VCaP (cell line): ENCODE measurements at regions not wholly inside any gene's neighbourhood (a gene's known extent, or its start where the extent isn't known, plus 50 kb on each side); places are given as distances from the start of the nearest gene placed in this dataset.

Experiments
- H3K27ac ChIP-seq: fragments of 450-650 bp; 2 replicates; pipeline ENCODE4 v1.5.1; 2017
- TF ChIP-seq, protein P1 (sequence below): fragments of 450-650 bp; conservative IDR thresholded peaks from 2 replicates; pipeline ENCODE4 v1.5.1; 2017; ENCODE audit warnings: mild to moderate bottlenecking, moderate library complexity

DNA sequence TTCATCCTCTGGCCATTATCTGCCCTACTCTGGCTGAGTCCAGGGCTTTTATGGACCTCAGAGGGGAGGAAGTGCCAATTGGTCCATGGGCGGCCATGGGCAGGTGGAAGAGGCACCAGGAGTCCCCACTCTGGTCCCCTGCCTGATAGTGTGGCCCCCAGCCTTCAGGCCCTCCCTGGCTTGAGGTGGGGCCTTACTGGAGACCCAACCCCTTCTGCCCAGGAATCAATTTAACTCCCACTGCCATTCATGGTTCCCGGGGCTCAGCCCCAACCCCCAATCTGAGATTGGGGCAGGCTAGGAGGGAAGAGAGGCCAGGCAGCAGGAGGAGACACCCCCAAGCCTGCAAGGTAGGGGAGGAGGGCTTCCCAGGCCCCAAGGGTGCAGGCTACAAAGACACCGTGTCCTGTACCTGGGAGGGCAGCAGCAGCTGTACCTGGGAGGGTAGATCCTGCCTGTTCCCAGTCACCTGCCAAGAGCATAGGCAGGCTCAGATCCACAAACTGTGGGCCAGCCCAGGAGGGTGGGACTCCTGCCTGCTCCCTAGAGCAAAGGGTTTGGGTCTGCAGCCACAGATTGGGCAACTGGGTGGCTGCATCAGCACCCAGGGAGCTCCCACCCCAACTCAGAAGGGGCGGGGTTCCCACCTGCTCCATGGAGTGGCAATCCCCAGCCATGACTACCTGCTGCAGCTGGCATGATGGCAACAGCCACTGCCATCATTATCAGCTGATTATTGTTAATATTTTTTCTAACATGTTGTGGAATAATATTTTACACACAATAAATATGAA is 1044.1 kb upstream of the B3GALT2 start:
- no peak overlapping the region for H3K27ac ChIP-seq
- TF ChIP-seq, protein P1, sequence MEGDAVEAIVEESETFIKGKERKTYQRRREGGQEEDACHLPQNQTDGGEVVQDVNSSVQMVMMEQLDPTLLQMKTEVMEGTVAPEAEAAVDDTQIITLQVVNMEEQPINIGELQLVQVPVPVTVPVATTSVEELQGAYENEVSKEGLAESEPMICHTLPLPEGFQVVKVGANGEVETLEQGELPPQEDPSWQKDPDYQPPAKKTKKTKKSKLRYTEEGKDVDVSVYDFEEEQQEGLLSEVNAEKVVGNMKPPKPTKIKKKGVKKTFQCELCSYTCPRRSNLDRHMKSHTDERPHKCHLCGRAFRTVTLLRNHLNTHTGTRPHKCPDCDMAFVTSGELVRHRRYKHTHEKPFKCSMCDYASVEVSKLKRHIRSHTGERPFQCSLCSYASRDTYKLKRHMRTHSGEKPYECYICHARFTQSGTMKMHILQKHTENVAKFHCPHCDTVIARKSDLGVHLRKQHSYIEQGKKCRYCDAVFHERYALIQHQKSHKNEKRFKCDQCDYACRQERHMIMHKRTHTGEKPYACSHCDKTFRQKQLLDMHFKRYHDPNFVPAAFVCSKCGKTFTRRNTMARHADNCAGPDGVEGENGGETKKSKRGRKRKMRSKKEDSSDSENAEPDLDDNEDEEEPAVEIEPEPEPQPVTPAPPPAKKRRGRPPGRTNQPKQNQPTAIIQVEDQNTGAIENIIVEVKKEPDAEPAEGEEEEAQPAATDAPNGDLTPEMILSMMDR: no peak

GRCh38 chr1:194228427-194228826 is 1042.0 kb upstream of the B3GALT2 start:
- no peak overlapping the region for H3K27ac ChIP-seq
- TF ChIP-seq, protein P1: no peak

GRCh38 chr1:194227161-194227560 is 1040.7 kb upstream of the B3GALT2 start:
- no peak overlapping the region for H3K27ac ChIP-seq
- TF ChIP-seq, protein P1: no peak

GRCh38 chr1:194225821-194226220 is 1039.4 kb upstream of the B3GALT2 start:
- H3K27ac ChIP-seq: no peak overlapping the region
- TF ChIP-seq, protein P1: no peak

DNA sequence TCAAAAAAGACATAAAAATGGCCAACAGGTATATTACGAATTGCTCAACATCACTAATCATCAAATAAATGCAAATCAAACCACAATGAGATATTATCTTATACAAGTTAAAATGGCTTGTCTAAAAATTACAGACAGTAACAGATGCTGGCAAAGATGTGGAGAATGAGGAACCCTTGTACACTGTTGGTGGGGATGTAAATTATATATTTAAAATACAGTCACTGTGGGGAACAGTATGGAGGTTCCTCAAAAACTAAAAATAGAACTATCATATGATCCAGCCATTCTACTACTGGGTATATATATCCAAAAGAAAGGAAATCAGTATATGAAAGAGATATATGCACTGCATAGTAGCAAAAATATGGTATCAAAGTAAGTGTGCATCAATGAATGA is 1037.2 kb upstream of the B3GALT2 start:
- TF ChIP-seq, protein P1: no peak
- no peak overlapping the region for H3K27ac ChIP-seq

DNA sequence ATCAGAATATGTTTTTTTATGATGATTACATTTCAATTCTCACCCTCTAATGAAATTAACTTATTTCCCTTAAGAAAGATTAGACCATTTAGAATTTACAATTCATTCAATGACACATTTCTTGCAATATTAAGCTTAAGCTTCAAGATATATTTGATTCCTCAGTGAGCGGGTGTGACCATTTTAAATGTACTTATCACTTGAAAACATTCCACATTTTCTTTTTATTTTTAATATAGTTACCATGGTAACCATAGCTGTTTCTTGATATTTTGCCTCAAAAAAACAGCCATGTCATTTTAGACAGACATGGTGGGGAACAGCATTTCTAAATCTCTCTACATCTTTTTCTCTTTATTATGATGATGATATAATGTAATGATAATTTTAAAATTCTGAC is 1029.0 kb upstream of the B3GALT2 start:
- TF ChIP-seq, protein P1: no peak
- H3K27ac ChIP-seq: no peak overlapping the region

DNA sequence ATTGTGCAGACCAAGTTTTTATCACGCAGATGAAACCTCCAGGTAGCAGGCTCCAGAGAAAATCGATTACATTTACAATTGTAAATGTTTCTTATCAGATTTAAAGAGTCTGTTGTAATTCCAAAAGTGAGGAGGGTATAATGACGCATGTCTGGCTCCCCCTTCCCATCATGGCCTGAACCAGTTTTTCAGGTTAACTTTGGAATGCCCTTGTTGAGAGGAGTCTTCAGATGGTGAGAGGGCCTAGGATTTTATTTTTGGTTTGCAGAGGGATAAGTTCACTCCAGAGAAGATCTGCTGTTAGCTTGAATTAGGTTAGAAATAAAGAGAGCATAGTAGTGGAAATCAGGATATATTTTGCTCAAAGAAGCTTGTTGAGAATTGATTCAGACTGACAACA is 1028.3 kb upstream of the B3GALT2 start:
- TF ChIP-seq, protein P1: no peak
- no peak overlapping the region for H3K27ac ChIP-seq
